ENCODE measurements at regions not wholly inside any gene's neighbourhood (a gene's known extent, or its start where the extent isn't known, plus 50 kb on each side); places are given as distances from the start of the nearest gene placed in this dataset.
A peak's percentile ranks its signal among the peaks of the same experiment; 100 is the strongest.

DNA sequence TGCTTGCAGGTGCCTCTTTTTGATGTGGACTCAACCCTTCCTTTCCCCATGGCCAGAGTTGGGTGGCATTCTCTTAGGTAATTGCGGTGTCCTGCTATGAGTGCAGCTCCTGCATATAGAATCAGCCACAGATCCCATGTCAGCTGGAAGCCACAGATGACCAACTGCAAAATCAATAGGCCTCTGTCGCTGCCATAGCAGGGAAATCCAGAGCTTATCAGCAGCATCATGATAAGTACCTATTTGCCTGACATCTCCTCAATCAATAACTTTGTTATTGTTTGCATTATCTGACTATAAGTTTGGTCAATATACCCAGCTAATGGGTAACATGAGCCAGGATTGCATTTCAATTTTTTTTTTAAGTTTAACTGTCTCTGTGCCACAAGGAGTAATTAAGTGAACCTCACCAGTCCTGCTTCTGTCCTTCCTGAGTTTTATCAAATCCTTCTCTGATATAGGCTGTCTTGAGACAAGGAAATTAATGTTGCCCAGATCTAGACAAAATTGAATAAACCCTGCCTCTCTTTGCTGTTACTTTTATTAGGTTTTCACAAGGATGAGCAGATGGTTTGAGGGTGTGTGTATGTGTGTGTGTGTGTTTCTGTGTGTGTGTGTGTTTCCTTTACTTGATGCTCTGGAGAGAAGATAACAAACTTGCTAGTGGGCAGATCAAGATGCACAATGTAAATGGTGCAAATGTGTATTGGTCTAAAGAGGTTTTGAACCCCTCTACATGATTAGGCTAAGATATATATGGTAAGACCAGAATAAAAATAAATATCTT is 59.6 kb upstream of the CREB1 start:
- Histone ChIP-seq H3K4ac (ENCODE audit: low read depth in 1 of 2, low read length in 2 of 2) (no peak overlapping the region), H4K91ac (ENCODE audit: low read length) (peak overlapping the region; percentile 6), H2BK120ac (ENCODE audit: low read depth, low read length) (no peak overlapping the region), H2BK5ac (ENCODE audit: low read depth, low read length, poor library complexity, severe bottlenecking) (no peak overlapping the region), H3K4me1 (ENCODE audit: control insufficient read depth, insufficient read depth, low read depth, low read length) (peaks cover 3% of the 10 kb centered on the region), H3K79me1 (replicated peaks; ENCODE audit: low read length, poor library complexity, severe bottlenecking) (peaks cover 1% of the 10 kb centered on the region), H3K9me3 (ENCODE audit: control insufficient read depth, low read length) (no peaks in the 10 kb centered on the region), H2AK5ac (ENCODE audit: low read length, severe bottlenecking) (no peak overlapping the region), H3K18ac (ENCODE audit: low read depth in 1 of 2, low read length in 2 of 2) (no peak overlapping the region), H3K9ac (ENCODE audit: low read length) (no peak overlapping the region), H2AFZ (ENCODE audit: low read depth, low read length) (no peak overlapping the region), H2BK15ac (ENCODE audit: low read depth, poor library complexity, severe bottlenecking) (no peak overlapping the region), H3K27ac (ENCODE audit: low read length, poor library complexity, severe bottlenecking) (no peak overlapping the region), H3K27me3 (ENCODE audit: control insufficient read depth in 1 of 2, insufficient read depth in 1 of 2, low read length in 2 of 2) (no peaks in the 10 kb centered on the region), H3K4me2 (ENCODE audit: low read length, poor library complexity, severe bottlenecking) (no peak overlapping the region), H3K23ac (ENCODE audit: low read length in 2 of 2) (no peak overlapping the region), H3K14ac (ENCODE audit: low read length in 2 of 2) (no peak overlapping the region), H3K4me3 (ENCODE audit: insufficient read depth in 1 of 2, low read depth in 1 of 2, low read length in 2 of 2) (no peak overlapping the region), H4K8ac (ENCODE audit: low read length) (no peak overlapping the region), H2BK12ac (ENCODE audit: low read length in 2 of 2) (peak overlapping the region in 1 of 2 experiments; percentile 51), H3K36me3 (ENCODE audit: control insufficient read depth in 1 of 2, insufficient read depth in 2 of 2, low read depth in 1 of 2, low read length in 2 of 2) (no peaks in the 10 kb centered on the region)
- no peak for DNase-seq
- WGBS = 96% methylated on average over 1 of the region's 2 CpGs

DNA sequence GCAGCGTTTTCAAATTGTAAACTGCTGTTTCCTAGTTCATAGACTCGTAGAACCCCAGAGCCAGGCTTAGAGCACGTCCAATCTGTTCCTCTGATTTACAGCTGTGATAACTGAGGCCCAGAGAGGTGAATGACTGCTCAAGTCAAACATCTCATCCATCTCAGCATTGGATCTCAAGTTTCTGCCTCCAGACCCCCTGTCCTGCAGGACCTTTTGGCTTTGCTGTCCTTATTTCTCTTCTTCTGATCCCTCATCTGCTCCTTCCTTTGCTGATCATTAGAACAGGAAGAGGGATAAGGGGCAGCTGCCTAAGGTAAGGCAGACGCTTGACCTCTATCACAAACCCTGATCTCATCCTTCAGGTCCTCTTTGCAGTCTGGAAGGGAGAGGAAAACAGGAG is 58.5 kb upstream of the CREB1 start:
- Histone ChIP-seq H2AFZ (ENCODE audit: low read depth, low read length) (no peak overlapping the region), H3K23ac (ENCODE audit: low read length in 2 of 2) (no peak overlapping the region), H3K4me2 (ENCODE audit: low read length, poor library complexity, severe bottlenecking) (no peak overlapping the region), H3K9ac (ENCODE audit: low read length) (no peak overlapping the region), H3K27ac (ENCODE audit: low read length, poor library complexity, severe bottlenecking) (no peak overlapping the region), H3K4ac (ENCODE audit: low read depth in 1 of 2, low read length in 2 of 2) (no peak overlapping the region), H3K27me3 (ENCODE audit: control insufficient read depth in 1 of 2, insufficient read depth in 1 of 2, low read length in 2 of 2) (no peaks in the 10 kb centered on the region), H3K4me3 (ENCODE audit: insufficient read depth in 1 of 2, low read depth in 1 of 2, low read length in 2 of 2) (no peak overlapping the region), H3K18ac (ENCODE audit: low read depth in 1 of 2, low read length in 2 of 2) (peak overlapping the region; percentile 22 to 50), H2BK15ac (ENCODE audit: low read depth, poor library complexity, severe bottlenecking) (no peak overlapping the region), H3K36me3 (ENCODE audit: control insufficient read depth in 1 of 2, insufficient read depth in 2 of 2, low read depth in 1 of 2, low read length in 2 of 2) (no peaks in the 10 kb centered on the region), H2BK5ac (ENCODE audit: low read depth, low read length, poor library complexity, severe bottlenecking) (no peak overlapping the region), H3K4me1 (ENCODE audit: control insufficient read depth, insufficient read depth, low read depth, low read length) (peaks cover 6% of the 10 kb centered on the region), H4K91ac (ENCODE audit: low read length) (no peak overlapping the region), H3K79me1 (replicated peaks; ENCODE audit: low read length, poor library complexity, severe bottlenecking) (peaks cover 1% of the 10 kb centered on the region), H3K9me3 (ENCODE audit: control insufficient read depth, low read length) (no peaks in the 10 kb centered on the region), H2AK5ac (ENCODE audit: low read length, severe bottlenecking) (peak overlapping the region; percentile 17), H2BK12ac (ENCODE audit: low read length in 2 of 2) (peak overlapping the region; percentile 59 to 85), H4K8ac (ENCODE audit: low read length) (no peak overlapping the region), H3K14ac (ENCODE audit: low read length in 2 of 2) (no peak overlapping the region), H2BK120ac (ENCODE audit: low read depth, low read length) (peak overlapping the region; percentile 54)
- 44% methylated on average over 3 of the region's 4 CpGs for WGBS
- no peak for DNase-seq

DNA sequence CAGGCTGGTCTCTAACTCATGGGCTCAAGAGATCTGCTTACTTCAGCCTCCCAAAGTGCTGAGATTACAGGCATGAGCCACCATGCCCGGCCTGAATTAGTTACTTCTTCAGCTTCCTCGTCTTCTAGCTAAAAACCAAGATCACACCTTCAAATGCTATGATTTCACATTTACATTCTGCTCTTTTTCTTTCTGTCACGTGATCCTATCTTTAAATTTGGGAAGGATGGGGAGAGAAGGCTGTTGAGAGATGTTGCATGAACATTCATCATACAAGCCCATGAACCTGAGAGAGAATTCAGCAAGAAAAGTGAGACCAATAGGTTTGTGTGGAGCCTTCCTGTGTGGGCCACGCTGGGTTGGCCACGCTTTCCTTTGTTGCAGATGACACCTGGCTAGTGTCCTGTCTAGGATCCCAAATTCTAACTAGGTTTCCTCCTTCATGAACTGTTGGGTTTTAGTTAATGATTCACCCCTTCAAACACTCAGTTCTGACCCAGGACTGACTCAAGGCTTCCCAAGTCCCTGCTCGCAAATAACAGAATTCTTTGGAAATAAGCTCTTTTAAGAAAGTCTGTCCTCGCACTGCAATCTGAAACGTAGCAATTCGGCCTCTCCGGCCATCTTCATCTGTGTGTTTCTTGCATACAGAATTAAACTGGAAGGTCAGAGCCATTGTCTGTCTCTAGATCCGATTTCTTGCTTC is 57.3 kb upstream of the CREB1 start:
- peak overlapping the region; percentile 49 for H3K27ac ChIP-seq (ENCODE audit: low read length, poor library complexity, severe bottlenecking)
- no peak overlapping the region for H2AFZ ChIP-seq (ENCODE audit: low read depth, low read length)
- H3K14ac ChIP-seq (ENCODE audit: low read length in 2 of 2) = peak overlapping the region in 1 of 2 experiments; percentile 26
- H2BK5ac ChIP-seq (ENCODE audit: low read depth, low read length, poor library complexity, severe bottlenecking) = peak overlapping the region; percentile 20
- peak overlapping the region; percentile 53 for H3K4me2 ChIP-seq (ENCODE audit: low read length, poor library complexity, severe bottlenecking)
- H4K8ac ChIP-seq (ENCODE audit: low read length) = no peak overlapping the region
- H3K36me3 ChIP-seq (ENCODE audit: control insufficient read depth in 1 of 2, insufficient read depth in 2 of 2, low read depth in 1 of 2, low read length in 2 of 2) = no peaks in the 10 kb centered on the region
- H3K27me3 ChIP-seq (ENCODE audit: control insufficient read depth in 1 of 2, insufficient read depth in 1 of 2, low read length in 2 of 2) = no peaks in the 10 kb centered on the region
- H3K9me3 ChIP-seq (ENCODE audit: control insufficient read depth, low read length) = no peaks in the 10 kb centered on the region
- no peak overlapping the region for H3K23ac ChIP-seq (ENCODE audit: low read length in 2 of 2)
- WGBS = 83% methylated on average over 10 of the region's 11 CpGs
- peak overlapping the region in 1 of 2 experiments; percentile 22 for H3K4ac ChIP-seq (ENCODE audit: low read depth in 1 of 2, low read length in 2 of 2)
- peak overlapping the region; percentile 89 to 96 for H2BK12ac ChIP-seq (ENCODE audit: low read length in 2 of 2)
- no peak for DNase-seq
- H3K9ac ChIP-seq (ENCODE audit: low read length) = peak overlapping the region; percentile 83
- H2BK120ac ChIP-seq (ENCODE audit: low read depth, low read length) = peak overlapping the region; percentile 7
- no peak overlapping the region for H2AK5ac ChIP-seq (ENCODE audit: low read length, severe bottlenecking)
- peaks cover 1% of the 10 kb centered on the region for H3K79me1 ChIP-seq (replicated peaks; ENCODE audit: low read length, poor library complexity, severe bottlenecking)
- H3K4me3 ChIP-seq (ENCODE audit: insufficient read depth in 1 of 2, low read depth in 1 of 2, low read length in 2 of 2) = peak overlapping the region in 1 of 2 experiments; percentile 40
- peaks cover 6% of the 10 kb centered on the region for H3K4me1 ChIP-seq (ENCODE audit: control insufficient read depth, insufficient read depth, low read depth, low read length)
- no peak overlapping the region for H2BK15ac ChIP-seq (ENCODE audit: low read depth, poor library complexity, severe bottlenecking)
- peak overlapping the region; percentile 55 for H4K91ac ChIP-seq (ENCODE audit: low read length)
- peak overlapping the region; percentile 37 to 52 for H3K18ac ChIP-seq (ENCODE audit: low read depth in 1 of 2, low read length in 2 of 2)

All from mesenchymal stem cell (in vitro differentiated cells and primary cell).